Neuronal stem cell (in vitro differentiated cells): ENCODE measurements at regions not wholly inside any gene's neighbourhood (a gene's known extent, or its start where the extent isn't known, plus 50 kb on each side); places are given as distances from the start of the nearest gene placed in this dataset.
A peak's percentile ranks its signal among the peaks of the same experiment; 100 is the strongest.
"Not testable (repeated sequence)": the region's sequence is repeated elsewhere in the genome, so short reads cannot be mapped to it uniquely, and the experiment has no call there.

Experiments
- DNase-seq: peaks from one replicate; pipeline ENCODE4 v3.0.0-alpha.2; 2013; ENCODE audit warnings: low spot score
- H2AFZ ChIP-seq: one replicate; pipeline ENCODE4 v1.6.1; 2013; ENCODE audit warnings: mild to moderate bottlenecking, low read length, inconsistent platforms
- H2AK5ac ChIP-seq: 2 replicates; pipeline ENCODE4 v1.6.1; 2013; ENCODE audit warnings: low read depth, mild to moderate bottlenecking, inconsistent platforms, low read length, moderate library complexity, mixed read lengths
- H2BK120ac ChIP-seq: 2 replicates; pipeline ENCODE4 v1.6.1; 2013; ENCODE audit warnings: low read depth, mild to moderate bottlenecking, inconsistent platforms, low read length, moderate library complexity, mixed read lengths
- H2BK12ac ChIP-seq: one replicate; pipeline ENCODE4 v1.6.1; 2013; ENCODE audit warnings: low read length, inconsistent platforms
- H2BK15ac ChIP-seq: 2 replicates; pipeline ENCODE4 v1.6.1; 2013; ENCODE audit warnings: mild to moderate bottlenecking, low read length, inconsistent platforms, mixed read lengths
- H2BK5ac ChIP-seq: one replicate; pipeline ENCODE4 v1.6.1; 2013; ENCODE audit warnings: inconsistent platforms, mild to moderate bottlenecking, low read length, moderate library complexity
- H3K14ac ChIP-seq: one replicate; pipeline ENCODE4 v1.6.1; 2013; ENCODE audit warnings: low read length, inconsistent platforms
- H3K18ac ChIP-seq: 2 replicates; pipeline ENCODE4 v1.6.1; 2013; ENCODE audit warnings: low read length, inconsistent platforms
- H3K23ac ChIP-seq: 2 replicates; pipeline ENCODE4 v1.6.1; 2013; ENCODE audit warnings: low read depth, mild to moderate bottlenecking, mixed read lengths, low read length, inconsistent platforms; ENCODE audit not compliant: poor library complexity
- H3K27ac ChIP-seq: replicated peaks from 3 replicates; pipeline ENCODE4 v1.5.1; 2013; ENCODE audit warnings: low read length, inconsistent platforms
- H3K27me3 ChIP-seq, 3 experiments: 2 replicates each; pipeline ENCODE4 v1.6.1; 2013; ENCODE audit warnings: low read length in 3 of 3, mild to moderate bottlenecking in 2 of 3, inconsistent platforms in 1 of 3, low read depth in 1 of 3, mixed read lengths in 1 of 3, moderate library complexity in 1 of 3; ENCODE audit not compliant: control insufficient read depth in 3 of 3, insufficient read depth in 3 of 3
- H3K36me3 ChIP-seq, 2 donors: replicated peaks in 1 of 2; 2 replicates each; pipeline ENCODE4 v1.6.1; 2013; ENCODE audit warnings: low read length in 2 of 2; ENCODE audit not compliant: control insufficient read depth in 2 of 2, insufficient read depth in 2 of 2
- H3K4ac ChIP-seq: 2 replicates; pipeline ENCODE4 v1.6.1; 2013; ENCODE audit warnings: inconsistent platforms, mild to moderate bottlenecking, low read length, moderate library complexity
- H3K4me1 ChIP-seq, 2 donors: 1 replicate in 1 of 2; 2 replicates in 1 of 2; pipeline ENCODE4 v1.6.1; 2013; ENCODE audit warnings: low read length in 2 of 2, low read depth in 1 of 2; ENCODE audit not compliant: control insufficient read depth in 2 of 2, insufficient read depth in 1 of 2
- H3K4me2 ChIP-seq: one replicate; pipeline ENCODE4 v1.6.1; 2013; ENCODE audit warnings: mild to moderate bottlenecking, low read length, inconsistent platforms; ENCODE audit not compliant: insufficient read depth, poor library complexity, severe bottlenecking
- H3K4me3 ChIP-seq, 2 donors: 2 replicates each; pipeline ENCODE4 v1.5.1; 2013; ENCODE audit warnings: low read length in 2 of 2, mild to moderate bottlenecking in 2 of 2, inconsistent platforms in 1 of 2, moderate library complexity in 1 of 2
- H3K79me1 ChIP-seq: one replicate; pipeline ENCODE4 v1.6.1; 2013; ENCODE audit warnings: low read depth, mild to moderate bottlenecking, inconsistent platforms, low read length, moderate library complexity
- H3K9ac ChIP-seq: one replicate; pipeline ENCODE4 v1.6.1; 2013; ENCODE audit warnings: mild to moderate bottlenecking, low read depth, low read length, inconsistent platforms; ENCODE audit not compliant: poor library complexity
- H3K9me3 ChIP-seq, 2 donors: replicated peaks in 1 of 2; 2 replicates each; pipeline versions ENCODE3 to v1.6.1; 2013; ENCODE audit warnings: low read length in 2 of 2, mild to moderate bottlenecking in 2 of 2, inconsistent platforms in 1 of 2, low read depth in 1 of 2, mixed read lengths in 1 of 2, moderate library complexity in 1 of 2; ENCODE audit not compliant: control insufficient read depth in 2 of 2, insufficient read depth in 1 of 2
- H4K8ac ChIP-seq: one replicate; pipeline ENCODE4 v1.6.1; 2013; ENCODE audit warnings: low read depth, mild to moderate bottlenecking, inconsistent platforms, low read length, moderate library complexity
- H4K91ac ChIP-seq: one replicate; pipeline ENCODE4 v1.6.1; 2013; ENCODE audit warnings: low read length, low read depth, mild to moderate bottlenecking, inconsistent platforms; ENCODE audit not compliant: poor library complexity
- WGBS, 2 donors: extraction: QIAGEN DNeasy Blood & Tissue Kit; methylation state at CpG; one replicate each; pipeline ENCODE4 v1.1.7; 2013; ENCODE audit warnings: missing lambda C conversion rate in 2 of 2, mixed read lengths in 1 of 2; ENCODE audit not compliant: insufficient read length in 2 of 2, insufficient replicate concordance in 1 of 2; ENCODE audit errors: extremely low coverage in 2 of 2; 5-methylcytosine and 5-hydroxymethylcytosine counted together

DNA sequence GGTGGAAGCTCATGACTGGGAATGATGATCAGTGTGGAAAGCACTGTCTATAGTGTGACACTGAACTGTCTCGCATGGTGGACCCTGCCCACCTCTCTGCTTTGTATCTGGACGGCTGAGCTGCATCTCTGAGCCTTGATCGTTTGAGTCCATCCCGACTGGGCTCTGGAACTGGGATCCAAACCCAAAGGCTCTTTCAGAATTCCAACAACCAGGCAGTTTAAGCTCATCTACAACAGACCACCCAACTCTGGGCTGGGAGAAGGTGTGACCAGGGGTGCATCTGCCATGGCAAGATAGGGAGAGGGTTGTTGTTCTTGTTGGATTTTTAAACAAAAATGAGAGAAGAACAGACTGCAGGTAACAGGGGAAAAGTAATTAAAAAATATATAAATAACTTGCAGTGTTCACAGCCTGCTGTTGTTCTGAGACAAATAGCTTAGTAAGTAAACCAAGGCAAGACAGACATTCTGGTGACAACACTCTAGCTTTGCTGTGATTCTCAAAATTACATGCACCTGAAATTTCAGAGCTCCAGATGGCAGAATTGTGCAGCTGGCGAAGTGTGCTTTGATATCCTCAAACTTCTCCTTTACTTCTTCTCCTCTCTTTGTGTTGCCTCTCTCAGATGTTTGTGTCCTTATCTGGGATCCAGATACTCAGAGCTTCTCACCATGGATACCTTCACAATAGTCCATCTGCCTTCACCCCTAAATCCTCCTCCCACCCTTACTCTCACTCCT lies 209.6 kb downstream of the EMP1 start:
- peaks cover 0 to 2% of the 10 kb centered on the region in 2 donors for H3K9me3 ChIP-seq
- H3K79me1 ChIP-seq, result no peaks in the 10 kb centered on the region
- H3K9ac ChIP-seq, result no peak overlapping the region
- no peak overlapping the region for H2BK12ac ChIP-seq
- no peak overlapping the region for H4K8ac ChIP-seq
- no peak overlapping the region for H3K4ac ChIP-seq
- H2BK15ac ChIP-seq, result no peak overlapping the region
- H4K91ac ChIP-seq, result no peak overlapping the region
- H3K4me2 ChIP-seq, result no peak overlapping the region
- DNase-seq, result no peak
- H2BK5ac ChIP-seq, result no peak overlapping the region
- no peak overlapping the region for H2AFZ ChIP-seq
- H3K27ac ChIP-seq, result no peak overlapping the region
- no peak overlapping the region for H2BK120ac ChIP-seq
- no peaks in the 10 kb centered on the region for H3K27me3 ChIP-seq
- no peaks in the 10 kb centered on the region for H3K36me3 ChIP-seq
- no peak overlapping the region for H2AK5ac ChIP-seq
- no CpG with 5 or more reads among the region's 5 CpGs for WGBS, 2 donors
- H3K14ac ChIP-seq, result no peak overlapping the region
- peak overlapping the region; percentile 21 for H3K18ac ChIP-seq
- no peak overlapping the region for H3K23ac ChIP-seq
- H3K4me1 ChIP-seq, result peaks cover 0 to 2% of the 10 kb centered on the region in 2 donors
- H3K4me3 ChIP-seq, result peak overlapping the region in 1 of 2 donors; percentile 48

DNA sequence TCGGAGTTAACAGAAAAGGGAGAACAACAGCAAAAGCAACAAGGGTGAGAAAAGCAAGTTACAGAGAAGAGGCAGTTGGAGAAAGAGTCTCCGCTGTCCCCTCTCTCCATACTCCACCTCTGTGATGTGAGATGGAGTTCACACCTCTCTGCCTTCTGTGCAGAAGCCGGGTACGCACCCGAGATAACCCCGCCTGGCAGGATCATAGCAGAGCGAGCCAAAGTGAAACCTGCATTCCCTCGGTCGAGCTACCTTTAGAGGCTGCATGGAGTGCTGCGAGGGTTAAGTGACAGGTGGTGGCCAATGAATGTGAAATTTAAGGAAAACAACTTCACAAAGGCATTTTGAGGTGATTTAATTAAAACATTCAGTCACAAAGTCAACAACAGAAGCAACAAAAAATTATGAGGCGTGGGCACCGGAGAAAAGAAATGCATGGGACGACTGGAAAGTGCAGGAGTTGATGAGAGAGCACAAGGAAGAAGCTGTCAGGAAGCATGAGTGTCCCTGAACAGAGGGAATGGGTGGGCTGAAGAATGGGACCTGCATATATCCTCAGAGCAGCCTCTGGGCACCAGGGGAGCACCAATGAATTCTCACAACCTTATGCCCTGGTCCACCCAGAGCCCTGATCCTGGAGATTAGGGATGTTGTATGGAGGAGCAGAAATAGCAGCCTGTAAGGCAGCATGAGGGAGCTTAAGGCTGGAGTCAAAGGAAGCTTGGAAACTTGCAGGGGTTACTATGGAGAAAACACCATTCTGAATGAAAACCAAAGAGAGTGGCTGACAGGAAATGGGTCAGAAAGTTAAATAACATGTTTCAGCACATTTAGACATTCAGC lies 208.3 kb downstream of the EMP1 start:
- no peaks in the 10 kb centered on the region for H3K9me3 ChIP-seq
- no peak overlapping the region for H3K4ac ChIP-seq
- WGBS, 2 donors, result no CpG with 5 or more reads among the region's 13 CpGs
- no peaks in the 10 kb centered on the region for H3K27me3 ChIP-seq
- no peaks in the 10 kb centered on the region for H3K79me1 ChIP-seq
- H4K91ac ChIP-seq, result no peak overlapping the region
- no peak overlapping the region for H2BK15ac ChIP-seq
- no peak overlapping the region for H2BK12ac ChIP-seq
- no peak overlapping the region for H4K8ac ChIP-seq
- no peak overlapping the region for H2AK5ac ChIP-seq
- H3K36me3 ChIP-seq, result no peaks in the 10 kb centered on the region
- H3K4me2 ChIP-seq, result no peak overlapping the region
- peaks cover 0 to 2% of the 10 kb centered on the region in 2 donors for H3K4me1 ChIP-seq
- H3K18ac ChIP-seq, result no peak overlapping the region
- no peak overlapping the region for H2BK5ac ChIP-seq
- H2BK120ac ChIP-seq, result no peak overlapping the region
- H3K9ac ChIP-seq, result no peak overlapping the region
- no peak overlapping the region for H3K23ac ChIP-seq
- no peak overlapping the region for H3K4me3 ChIP-seq
- no peak for DNase-seq
- no peak overlapping the region for H3K14ac ChIP-seq
- H3K27ac ChIP-seq, result no peak overlapping the region
- peak overlapping the region; percentile 21 for H2AFZ ChIP-seq

DNA sequence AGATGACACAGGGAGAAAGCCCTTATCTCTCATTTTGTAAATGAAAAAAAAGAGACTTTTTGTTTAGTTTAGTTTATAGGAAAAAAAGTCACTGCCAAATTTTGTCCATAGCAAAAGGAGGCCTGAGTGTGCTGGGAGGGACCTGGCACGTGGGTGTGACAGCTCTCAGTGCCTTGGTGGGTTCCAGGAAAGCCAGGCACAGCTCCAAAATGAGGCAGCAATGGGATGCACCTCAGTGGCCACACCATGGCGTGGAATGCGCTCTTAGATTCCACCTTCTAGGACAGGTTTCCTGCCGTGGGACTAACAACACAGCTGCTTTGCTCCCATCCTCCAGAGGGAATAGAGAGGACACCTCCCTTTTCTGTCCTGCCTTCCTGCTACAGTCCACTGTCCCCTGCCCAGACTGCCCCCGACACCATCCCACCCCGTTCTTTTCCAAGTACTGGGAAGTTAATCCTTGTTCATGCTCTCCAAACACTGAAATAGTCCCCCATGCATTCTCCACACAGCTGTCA lies 207.6 kb downstream of the EMP1 start:
- no peak overlapping the region for H3K9ac ChIP-seq
- H3K36me3 ChIP-seq, result no peaks in the 10 kb centered on the region
- DNase-seq, result no peak
- no peaks in the 10 kb centered on the region for H3K9me3 ChIP-seq
- H3K14ac ChIP-seq, result no peak overlapping the region
- H3K4me1 ChIP-seq, result peaks cover 0 to 2% of the 10 kb centered on the region in 2 donors
- H3K4me3 ChIP-seq, result no peak overlapping the region
- H2BK120ac ChIP-seq, result no peak overlapping the region
- H3K27ac ChIP-seq, result no peak overlapping the region
- H2BK12ac ChIP-seq, result no peak overlapping the region
- no CpG with 5 or more reads among the region's 6 CpGs for WGBS, 2 donors
- H3K4me2 ChIP-seq, result no peak overlapping the region
- no peaks in the 10 kb centered on the region for H3K27me3 ChIP-seq
- no peak overlapping the region for H2BK5ac ChIP-seq
- H4K91ac ChIP-seq, result no peak overlapping the region
- H2BK15ac ChIP-seq, result no peak overlapping the region
- H2AFZ ChIP-seq, result peak overlapping the region; percentile 21
- peak overlapping the region; percentile 23 for H3K18ac ChIP-seq
- no peak overlapping the region for H4K8ac ChIP-seq
- no peak overlapping the region for H3K4ac ChIP-seq
- H3K23ac ChIP-seq, result no peak overlapping the region
- no peak overlapping the region for H2AK5ac ChIP-seq
- H3K79me1 ChIP-seq, result no peaks in the 10 kb centered on the region

DNA sequence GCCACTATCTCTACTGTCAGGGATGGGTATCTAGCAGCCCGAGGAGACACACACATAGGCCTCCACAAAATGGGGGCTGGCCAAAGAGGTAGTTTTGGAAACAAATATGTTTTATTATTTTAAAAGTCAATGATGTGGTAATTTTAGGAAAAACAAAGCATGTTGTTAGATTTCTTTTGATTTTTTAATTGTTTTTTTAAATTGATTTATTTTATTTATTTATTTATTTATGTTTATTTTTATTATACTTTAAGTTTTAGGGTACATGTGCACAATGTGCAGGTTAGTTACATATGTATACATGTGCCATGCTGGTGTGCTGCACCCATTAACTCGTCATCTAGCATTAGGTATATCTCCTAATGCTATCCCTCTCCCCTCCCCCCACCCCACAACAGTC lies 194.8 kb downstream of the EMP1 start:
- H3K4me3 ChIP-seq, H4K8ac ChIP-seq, H2AK5ac ChIP-seq, H3K4me2 ChIP-seq, H2AFZ ChIP-seq, H3K36me3 ChIP-seq, H3K27me3 ChIP-seq, H3K18ac ChIP-seq, H2BK5ac ChIP-seq, H4K91ac ChIP-seq, H2BK12ac ChIP-seq, DNase-seq, H3K27ac ChIP-seq, H3K79me1 ChIP-seq, H3K9ac ChIP-seq, H2BK15ac ChIP-seq, H3K14ac ChIP-seq, H3K23ac ChIP-seq, H3K4me1 ChIP-seq, H2BK120ac ChIP-seq, H3K9me3 ChIP-seq, H3K4ac ChIP-seq: not testable (repeated sequence)
- no CpG with 5 or more reads among the region's 2 CpGs for WGBS, 2 donors
